ENCODE measurements at regions not wholly inside any gene's neighbourhood (a gene's known extent, or its start where the extent isn't known, plus 50 kb on each side); places are given as distances from the start of the nearest gene placed in this dataset.

DNA sequence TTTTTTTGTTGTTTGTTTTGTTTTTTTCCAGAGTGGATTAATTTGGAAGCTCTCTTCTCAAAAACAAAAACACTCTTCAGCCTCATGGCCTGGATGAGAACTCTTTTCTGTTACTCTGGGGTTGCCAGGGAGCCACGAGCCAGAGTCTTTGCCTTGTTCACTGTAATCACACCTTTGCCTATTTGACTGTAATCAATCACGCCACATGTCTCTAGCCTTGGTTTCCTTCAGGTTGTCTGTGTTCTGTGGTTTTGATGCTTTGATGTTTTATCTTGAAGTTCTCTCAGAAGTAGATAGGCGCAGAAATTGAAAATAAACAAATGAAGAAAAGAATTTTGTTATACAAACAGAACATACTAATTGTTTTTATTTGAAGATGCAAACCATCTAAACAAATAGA is 62.3 kb upstream of the IGF1R start:
- Histone ChIP-seq H3K4me3 (ENCODE audit: low read length) (no peak overlapping the region), H3K79me2 (ENCODE audit: control insufficient read depth, low read length) (no peaks in the 10 kb centered on the region), H3K36me3 (ENCODE audit: control insufficient read depth, low read length) (no peaks in the 10 kb centered on the region), H3K27ac (ENCODE audit: low read depth, low read length) (no peak overlapping the region), H3F3A (ENCODE audit: control insufficient read depth, insufficient read depth) (no peaks in the 10 kb centered on the region), H3K9me3 (ENCODE audit: control insufficient read depth, insufficient read depth, low read length) (no peaks in the 10 kb centered on the region), H3K4me2 (ENCODE audit: low read length) (no peak overlapping the region), H3K27me3 (ENCODE audit: control insufficient read depth, low read length) (peaks cover 25% of the 10 kb centered on the region), H4K20me1 (ENCODE audit: control insufficient read depth, insufficient read depth, low read depth, low read length) (no peaks in the 10 kb centered on the region), H3K4me1 (ENCODE audit: control insufficient read depth, low read length) (no peaks in the 10 kb centered on the region), H3K9me2 (replicated peaks; ENCODE audit: control insufficient read depth, low read length) (no peaks in the 10 kb centered on the region)
- TF ChIP-seq CTCF (IDR thresholded peaks at IDR 0.05; ENCODE audit: low read depth, low read length, poor library complexity, severe bottlenecking), result no peak
- TF ChIP-seq EZH2phosphoT487 (IDR thresholded peaks at IDR 0.05; ENCODE audit: borderline replicate concordance, low read length), result no peak

- Histone ChIP-seq H3K9me3 (ENCODE audit: control insufficient read depth, insufficient read depth, low read length) (no peaks in the 10 kb centered on the region), H3K36me3 (ENCODE audit: control insufficient read depth, low read length) (no peaks in the 10 kb centered on the region), H3K79me2 (ENCODE audit: control insufficient read depth, low read length) (no peaks in the 10 kb centered on the region), H3K27ac (ENCODE audit: low read depth, low read length) (no peak overlapping the region), H3K9me2 (replicated peaks; ENCODE audit: control insufficient read depth, low read length) (no peaks in the 10 kb centered on the region), H3K4me3 (ENCODE audit: low read length) (no peak overlapping the region), H3K4me2 (ENCODE audit: low read length) (no peak overlapping the region), H3K4me1 (ENCODE audit: control insufficient read depth, low read length) (no peaks in the 10 kb centered on the region), H3F3A (ENCODE audit: control insufficient read depth, insufficient read depth) (no peaks in the 10 kb centered on the region), H3K27me3 (ENCODE audit: control insufficient read depth, low read length) (peaks cover 6% of the 10 kb centered on the region), H4K20me1 (ENCODE audit: control insufficient read depth, insufficient read depth, low read depth, low read length) (no peaks in the 10 kb centered on the region)
- TF ChIP-seq EZH2phosphoT487 (IDR thresholded peaks at IDR 0.05; ENCODE audit: borderline replicate concordance, low read length), result no peak
- no peak for TF ChIP-seq CTCF (IDR thresholded peaks at IDR 0.05; ENCODE audit: low read depth, low read length, poor library complexity, severe bottlenecking)
Observed at GRCh38 chr15:98592136-98592535, 56.2 kb upstream of the IGF1R start.

- no peak overlapping the region for H3K4me2 ChIP-seq (ENCODE audit: low read length)
- TF ChIP-seq CTCF (IDR thresholded peaks at IDR 0.05; ENCODE audit: low read depth, low read length, poor library complexity, severe bottlenecking) (no peak), EZH2phosphoT487 (IDR thresholded peaks at IDR 0.05; ENCODE audit: borderline replicate concordance, low read length) (no peak)
- no peak overlapping the region for H3K27ac ChIP-seq (ENCODE audit: low read depth, low read length)
- no peaks in the 10 kb centered on the region for H3K36me3 ChIP-seq (ENCODE audit: control insufficient read depth, low read length)
- H3K27me3 ChIP-seq (ENCODE audit: control insufficient read depth, low read length), result no peaks in the 10 kb centered on the region
- H3F3A ChIP-seq (ENCODE audit: control insufficient read depth, insufficient read depth), result no peaks in the 10 kb centered on the region
- H3K79me2 ChIP-seq (ENCODE audit: control insufficient read depth, low read length), result no peaks in the 10 kb centered on the region
- H3K4me1 ChIP-seq (ENCODE audit: control insufficient read depth, low read length), result peaks cover 12% of the 10 kb centered on the region
- H3K9me3 ChIP-seq (ENCODE audit: control insufficient read depth, insufficient read depth, low read length), result no peaks in the 10 kb centered on the region
- H4K20me1 ChIP-seq (ENCODE audit: control insufficient read depth, insufficient read depth, low read depth, low read length), result no peaks in the 10 kb centered on the region
- H3K4me3 ChIP-seq (ENCODE audit: low read length), result no peak overlapping the region
- no peaks in the 10 kb centered on the region for H3K9me2 ChIP-seq (replicated peaks; ENCODE audit: control insufficient read depth, low read length)
Observed at GRCh38 chr15:98596131-98596530, 52.2 kb upstream of the IGF1R start.

Measured in DOHH2 (cell line).